SHP77 treated with DMSO at 0.1 percent for 48 hours (cell line): ENCODE measurements at regions not wholly inside any gene's neighbourhood (a gene's known extent, or its start where the extent isn't known, plus 50 kb on each side); places are given as distances from the start of the nearest gene placed in this dataset.
"Not testable (repeated sequence)": the region's sequence is repeated elsewhere in the genome, so short reads cannot be mapped to it uniquely, and the experiment has no call there.

ENCODE experiments used
- DNase-seq: peaks from one replicate; lab custom pipeline; 2025; lab: John Stamatoyannopoulos, UW

DNA sequence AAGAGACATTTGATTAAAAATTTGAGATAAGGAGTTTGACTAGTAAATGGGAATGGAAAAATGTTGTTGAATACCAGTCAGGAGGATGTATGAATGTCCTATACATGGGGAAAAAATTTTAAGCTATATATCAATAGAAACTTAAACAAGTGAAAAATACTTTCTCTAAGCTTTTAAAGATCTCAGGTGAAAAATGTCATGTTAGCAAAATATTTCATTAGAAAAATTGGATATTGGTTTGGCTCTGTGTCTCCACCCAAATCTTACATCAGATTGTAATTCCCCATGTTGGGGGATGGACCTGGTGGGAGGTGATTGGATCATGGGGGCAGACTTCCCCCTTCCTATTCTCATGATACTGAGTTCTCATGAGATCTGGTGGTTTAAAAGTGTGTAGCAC is 279.6 kb upstream of the CADM2 start:
- DNase-seq = no peak

DNA sequence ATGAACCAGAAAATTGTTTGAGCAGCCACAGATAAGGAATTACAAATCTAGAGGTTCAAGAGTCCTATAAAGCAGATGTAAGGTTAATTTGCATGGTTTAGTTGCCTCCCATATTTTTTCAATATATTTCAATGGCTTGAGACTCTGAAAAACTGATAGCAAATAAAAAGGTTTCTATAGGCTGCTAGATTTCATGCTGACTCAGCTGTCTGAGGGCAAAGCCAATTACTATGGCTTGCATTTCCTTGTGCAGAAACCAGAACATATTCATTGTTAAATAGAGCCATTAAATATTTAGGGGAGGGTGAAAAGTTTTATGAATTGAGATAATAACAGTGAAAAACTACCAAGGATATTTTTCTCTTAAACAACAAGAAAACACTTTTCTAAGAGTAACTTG is 278.1 kb upstream of the CADM2 start:
- no peak for DNase-seq

DNA sequence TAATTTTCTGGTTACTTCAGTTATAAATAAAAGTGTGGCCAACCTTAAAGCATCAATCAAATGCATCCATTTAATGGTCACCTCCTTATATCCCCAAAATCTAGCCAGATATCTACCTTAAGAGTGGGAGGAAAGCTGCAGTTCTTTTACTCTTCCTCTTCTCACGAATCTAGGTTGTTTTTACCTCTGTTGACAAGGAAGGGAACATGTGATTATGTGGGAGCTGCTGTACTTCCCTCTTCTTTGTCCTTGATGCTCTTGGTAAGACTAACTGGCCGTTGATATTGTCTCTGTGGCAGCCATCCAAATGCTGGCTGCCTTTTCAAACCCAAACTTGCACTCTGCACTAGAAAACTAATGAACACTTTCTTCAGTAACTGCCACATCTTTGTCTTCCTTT is 275.3 kb upstream of the CADM2 start:
- no peak for DNase-seq

DNA sequence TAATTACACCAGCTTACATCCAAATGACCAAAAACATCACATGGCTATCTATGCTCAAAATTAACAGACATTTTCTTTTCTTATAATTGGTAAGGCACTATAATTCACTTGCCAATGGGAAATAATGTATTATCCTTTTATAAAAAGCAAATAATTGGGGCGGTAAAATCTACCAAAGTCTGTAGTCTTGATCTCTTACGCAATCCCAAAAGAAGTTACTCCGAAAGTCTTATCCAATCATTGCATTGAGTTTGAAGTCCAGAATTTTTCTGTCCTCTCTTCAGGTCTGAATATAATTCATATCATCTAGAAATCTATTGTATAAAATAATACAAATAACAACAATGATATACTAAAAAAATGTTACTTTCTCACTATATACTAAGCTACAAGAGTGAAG is 273.3 kb upstream of the CADM2 start:
- DNase-seq = no peak

DNA sequence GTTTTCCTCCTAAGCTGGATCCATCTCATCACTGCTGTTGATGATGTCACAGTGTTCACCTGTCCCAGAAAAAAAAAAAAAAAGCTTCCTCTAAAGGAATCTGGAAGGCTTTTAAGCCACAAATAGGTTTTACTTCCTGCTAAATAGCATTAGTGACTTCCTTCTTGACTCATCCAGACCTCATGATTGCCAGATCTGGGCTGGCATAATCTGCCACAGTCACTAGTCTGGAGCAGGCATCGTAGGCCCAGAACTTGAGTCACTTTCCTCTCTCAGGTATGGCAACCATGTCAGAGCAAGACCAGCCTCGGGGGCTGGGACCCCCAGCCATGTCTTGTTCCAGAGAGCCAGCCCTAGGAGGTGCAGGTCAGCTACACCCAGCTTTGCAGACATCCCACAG is 266.5 kb upstream of the CADM2 start:
- no peak for DNase-seq

DNA sequence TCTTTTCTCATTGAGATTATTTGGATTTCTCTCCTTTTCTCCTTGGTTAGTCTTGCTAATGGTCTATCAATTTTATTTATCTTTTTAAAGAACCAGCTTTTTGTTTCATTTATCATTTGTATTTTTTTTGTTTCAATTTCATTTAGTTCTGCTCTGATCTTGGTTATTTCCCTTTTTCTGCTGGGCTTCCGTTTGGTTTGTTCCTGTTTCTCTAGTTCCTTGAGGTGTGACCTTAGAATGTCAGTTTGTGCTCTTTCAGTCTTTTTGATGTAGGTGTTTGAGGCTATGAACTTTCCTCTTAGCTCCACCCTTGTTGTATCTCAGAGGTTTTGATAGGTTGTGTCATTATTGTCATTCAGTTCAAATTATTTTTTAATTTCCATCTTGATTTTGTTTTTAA is 248.5 kb upstream of the CADM2 start:
- DNase-seq = not testable (repeated sequence)

DNA sequence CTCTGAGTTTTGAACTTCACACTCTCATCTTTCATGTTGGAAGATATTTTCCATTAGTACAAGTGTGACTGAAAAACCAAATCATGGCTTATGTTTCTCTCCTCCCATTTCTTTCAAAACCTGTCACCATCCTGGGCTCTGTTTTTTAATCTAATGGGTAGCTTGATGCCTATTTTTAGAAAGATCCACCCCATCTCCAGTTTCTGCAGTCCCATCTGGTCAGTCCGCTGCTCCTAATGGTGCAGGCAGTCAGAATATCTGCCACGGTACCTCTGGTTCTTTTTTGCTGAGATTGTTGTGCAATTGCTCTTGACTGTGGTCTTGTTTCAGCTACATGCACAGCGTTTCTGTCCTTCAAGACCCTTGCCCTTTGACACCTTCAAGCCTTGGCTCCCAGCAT is 240.9 kb upstream of the CADM2 start:
- DNase-seq = no peak

DNA sequence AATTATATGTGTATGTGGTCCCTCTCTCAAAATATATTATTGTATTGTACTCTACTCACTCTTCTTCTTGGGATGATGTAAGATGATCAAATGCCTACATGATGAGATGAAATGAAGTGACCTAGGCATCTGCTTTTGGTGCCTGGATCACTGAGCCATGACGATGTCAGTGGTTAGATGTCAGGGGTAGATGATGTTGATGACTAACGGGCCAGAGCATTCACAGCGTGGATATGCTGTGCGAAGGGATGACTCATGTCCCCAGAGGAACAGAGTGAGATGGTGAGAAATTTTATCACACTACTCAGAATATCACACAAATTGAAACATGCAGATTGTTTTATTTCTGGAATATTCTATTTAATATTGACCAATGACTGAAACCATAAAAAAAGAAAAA is 233.9 kb upstream of the CADM2 start:
- DNase-seq = peak; percentile 74

DNA sequence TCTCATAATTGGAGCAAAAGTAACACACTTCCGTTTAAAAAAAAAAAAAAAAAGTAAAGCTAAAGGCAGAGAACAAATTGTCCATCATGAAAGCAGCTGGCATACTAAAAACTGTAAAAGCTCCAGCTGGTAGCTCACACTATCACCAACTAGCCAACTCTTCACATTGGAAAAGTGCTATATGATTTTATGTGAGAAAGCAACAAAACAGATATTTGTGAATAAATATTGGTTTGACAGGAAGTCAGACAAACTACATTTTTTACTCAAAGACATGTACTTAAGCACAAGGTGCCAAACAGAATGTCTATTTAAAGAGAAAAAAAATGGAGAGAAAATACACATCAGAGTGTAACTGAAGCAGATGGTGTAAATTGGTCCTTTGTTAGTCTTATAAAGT is 231.2 kb upstream of the CADM2 start:
- no peak for DNase-seq

DNA sequence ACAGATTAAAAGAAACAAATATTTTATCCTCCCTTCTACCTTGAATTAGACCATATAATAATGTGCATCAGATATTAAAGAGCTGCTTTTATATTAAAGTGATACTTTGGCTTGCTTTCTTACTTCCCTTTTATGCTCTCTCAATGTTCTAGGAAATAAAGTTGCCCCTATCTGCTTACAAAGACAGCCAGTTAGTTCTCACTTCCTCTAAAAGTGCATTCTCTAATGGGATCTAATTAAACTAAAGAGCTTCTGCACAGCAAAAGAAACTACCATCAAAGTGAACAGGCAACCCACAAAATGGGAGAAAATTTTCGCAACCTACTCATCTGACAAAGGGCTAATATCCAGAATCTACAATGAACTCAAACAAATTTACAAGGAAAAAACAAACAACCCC is 224.1 kb upstream of the CADM2 start:
- DNase-seq = not testable (repeated sequence)

DNA sequence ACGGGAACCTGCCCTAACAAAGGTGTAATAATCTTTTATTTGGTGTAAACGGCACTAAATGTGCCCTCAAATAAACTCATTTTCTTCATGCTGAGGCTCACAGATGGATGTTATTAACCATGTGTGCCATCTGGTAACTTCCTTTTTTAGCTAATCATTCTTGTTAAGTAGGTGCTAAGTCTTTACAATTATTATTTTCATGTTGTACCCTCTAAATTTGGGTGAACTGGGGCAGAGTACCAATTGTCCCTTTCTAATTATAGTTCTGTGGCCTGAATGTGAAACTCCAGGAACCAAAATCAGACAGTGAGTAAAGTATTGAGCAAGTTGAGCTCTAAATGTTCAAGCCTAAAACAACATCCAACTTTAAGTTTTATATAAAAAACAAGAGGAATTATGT is 220.7 kb upstream of the CADM2 start:
- DNase-seq = no peak

DNA sequence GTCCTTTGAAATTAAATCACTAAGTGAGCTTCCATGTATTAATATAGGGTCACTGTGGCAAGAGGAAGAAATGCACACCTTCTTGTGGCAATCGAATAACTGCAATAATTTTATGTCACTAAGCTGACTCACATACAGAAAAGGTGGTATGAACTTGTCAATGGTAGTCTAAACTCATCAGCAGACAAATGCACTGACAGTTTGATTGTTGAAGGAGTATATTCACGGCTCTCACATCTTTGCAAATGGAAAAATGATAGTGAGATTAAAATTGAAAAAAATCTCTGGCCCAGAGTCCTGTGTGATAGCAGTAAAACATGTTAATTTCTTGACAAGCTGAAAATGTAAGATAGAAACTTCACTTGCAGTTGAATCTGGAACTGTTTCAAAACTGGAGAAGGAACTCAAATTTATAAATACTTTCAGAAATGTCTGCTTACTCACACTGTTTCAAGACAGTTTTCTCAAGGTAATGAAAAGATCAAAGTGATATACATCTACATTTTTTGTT is 215.8 kb upstream of the CADM2 start:
- DNase-seq = no peak

DNA sequence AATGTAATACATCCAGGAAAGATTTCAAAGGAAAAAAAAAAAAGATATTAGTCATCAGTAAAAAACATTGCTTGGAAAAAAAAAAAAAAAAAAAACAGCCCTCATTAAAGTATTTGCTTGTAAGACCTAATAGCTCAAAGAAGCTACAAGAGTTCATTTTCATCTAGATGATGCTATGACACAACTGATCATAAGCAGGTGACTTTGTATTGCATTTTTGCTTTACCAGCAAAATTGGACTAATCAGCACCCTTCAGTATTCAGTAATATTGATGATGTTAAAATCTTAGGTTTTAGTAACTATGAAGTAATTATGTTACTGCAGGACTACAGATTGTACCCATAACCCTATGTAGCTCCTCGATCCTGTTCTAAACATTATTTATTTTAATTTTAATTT is 214.7 kb upstream of the CADM2 start:
- DNase-seq = no peak

DNA sequence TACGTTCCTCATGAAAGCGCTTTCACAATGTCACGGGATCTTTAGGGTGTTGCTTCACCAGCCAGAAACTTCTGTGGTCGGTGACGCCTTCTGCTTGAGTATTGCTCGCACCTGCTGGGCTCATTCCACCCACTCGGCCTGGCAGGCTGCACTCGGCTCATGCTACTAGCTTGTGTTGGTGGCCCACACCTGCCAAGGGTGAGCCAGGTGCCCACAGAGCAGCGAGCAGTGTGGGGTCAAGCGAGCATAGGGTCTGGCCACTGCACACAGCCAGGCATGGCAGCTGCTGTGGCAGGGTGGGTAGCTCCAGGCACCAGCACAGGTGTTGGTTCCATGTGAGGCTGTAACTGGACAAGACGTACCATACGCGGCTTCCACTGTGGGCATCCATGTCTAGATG is 202.9 kb upstream of the CADM2 start:
- no peak for DNase-seq

DNA sequence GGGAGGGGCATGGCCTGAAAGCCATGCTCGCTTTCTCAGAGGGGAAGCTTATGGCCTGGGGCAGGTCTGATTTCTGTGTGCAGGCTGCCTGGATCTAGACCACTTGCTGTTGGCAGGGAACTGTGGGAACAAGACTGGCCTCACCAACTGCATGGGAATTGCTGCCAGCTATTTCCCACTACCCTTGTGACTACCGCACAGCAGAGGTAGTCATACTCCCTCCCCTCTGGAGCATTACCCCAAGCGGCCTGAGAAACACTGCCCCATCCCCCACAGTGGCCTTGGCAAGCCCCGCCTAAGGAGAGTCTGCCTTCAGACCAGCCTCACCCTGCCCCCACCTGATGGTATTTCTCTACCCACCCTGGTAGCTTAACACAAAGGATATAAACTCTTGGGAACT is 199.4 kb upstream of the CADM2 start:
- no peak for DNase-seq

DNA sequence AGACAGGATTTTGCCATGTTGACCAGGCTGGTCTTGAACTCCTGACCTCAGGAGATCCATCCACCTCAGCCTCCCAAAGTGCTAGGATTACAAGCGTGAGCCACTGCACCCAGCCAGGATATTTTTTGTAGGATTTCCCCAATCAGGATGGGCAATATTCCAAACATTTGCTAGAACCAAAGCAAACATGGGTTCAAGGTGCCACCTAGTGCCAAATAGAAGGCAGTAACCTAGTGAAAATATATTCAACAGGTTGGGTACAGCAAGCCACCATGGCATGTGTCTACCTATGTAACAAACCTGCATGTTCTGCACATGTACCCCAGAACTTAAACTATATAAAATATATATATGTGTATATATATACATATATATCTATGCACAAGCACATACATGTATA is 185.9 kb upstream of the CADM2 start:
- no peak for DNase-seq

DNA sequence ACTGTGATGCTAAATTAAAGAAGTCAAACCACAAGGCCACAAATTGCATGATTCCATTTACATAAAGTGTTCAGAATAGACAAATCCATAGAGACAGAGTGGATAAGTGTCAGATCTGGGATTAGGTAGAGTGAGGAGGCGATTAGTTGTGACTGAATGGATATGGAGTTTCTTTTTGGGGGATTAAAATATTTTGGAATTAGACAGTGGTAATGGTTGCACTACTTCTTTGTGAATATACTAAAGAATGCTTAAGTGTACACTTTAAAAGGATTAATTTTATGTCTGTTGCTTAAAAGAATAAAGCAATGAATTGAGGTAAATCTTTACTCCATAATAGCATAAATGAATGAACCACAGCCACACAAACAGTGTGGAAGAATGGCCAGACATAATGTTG is 175.5 kb upstream of the CADM2 start:
- DNase-seq = no peak

DNA sequence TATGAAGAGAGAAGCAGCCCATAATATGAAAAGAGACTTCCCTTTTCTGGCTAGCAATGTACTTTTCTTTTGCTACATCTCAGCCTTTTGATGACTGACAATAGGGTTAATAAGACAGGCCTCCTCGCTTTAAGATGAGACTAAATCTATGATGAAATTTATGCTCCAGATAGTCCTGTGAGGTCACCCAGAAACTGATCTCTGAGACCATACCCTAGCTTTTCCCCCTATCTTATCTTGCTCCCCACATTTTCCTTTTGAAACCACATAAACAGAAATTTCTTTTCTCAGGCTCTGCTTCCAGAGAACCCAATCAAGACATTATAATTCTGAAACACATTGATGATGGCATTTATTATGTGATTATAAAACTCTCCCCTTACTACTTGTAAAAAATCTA is 168.8 kb upstream of the CADM2 start:
- no peak for DNase-seq

DNA sequence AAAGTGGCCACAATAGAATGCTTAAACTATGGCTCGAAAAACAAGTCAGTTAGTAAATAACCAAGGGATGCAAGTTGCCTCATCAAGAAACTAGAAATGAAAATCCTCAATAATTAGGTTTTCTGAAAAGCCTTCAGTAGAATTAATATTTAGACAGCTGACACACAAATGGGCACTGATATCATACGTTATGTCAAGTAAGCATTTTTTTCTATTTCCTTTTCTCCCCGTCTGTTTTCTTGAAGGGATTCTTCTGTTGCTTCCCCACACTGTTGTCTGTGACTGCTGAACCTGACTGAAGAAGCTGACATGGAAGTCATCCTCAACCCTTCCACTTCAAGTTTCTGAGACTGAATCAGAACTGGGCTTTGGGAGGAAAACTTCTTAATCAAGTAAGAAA is 151.8 kb upstream of the CADM2 start:
- no peak for DNase-seq

DNA sequence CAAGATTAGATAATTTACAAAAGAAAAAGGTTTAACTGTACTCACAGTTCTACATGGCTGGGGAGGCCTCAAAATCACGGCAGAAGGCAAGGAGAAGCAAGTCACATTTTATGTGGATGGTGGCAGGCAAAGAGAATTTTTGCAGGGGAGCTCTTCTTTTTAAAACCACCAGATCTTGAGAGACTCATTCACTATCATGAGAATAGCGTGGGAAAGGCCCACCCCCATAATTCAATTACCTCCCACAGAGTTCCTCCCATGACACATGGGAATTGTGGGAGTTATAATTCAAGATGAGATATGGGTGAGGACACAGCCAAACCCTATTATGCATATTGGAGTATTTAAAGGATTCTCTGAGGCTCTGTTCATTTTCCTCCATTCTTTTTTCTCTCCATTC is 138.7 kb upstream of the CADM2 start:
- DNase-seq = no peak

DNA sequence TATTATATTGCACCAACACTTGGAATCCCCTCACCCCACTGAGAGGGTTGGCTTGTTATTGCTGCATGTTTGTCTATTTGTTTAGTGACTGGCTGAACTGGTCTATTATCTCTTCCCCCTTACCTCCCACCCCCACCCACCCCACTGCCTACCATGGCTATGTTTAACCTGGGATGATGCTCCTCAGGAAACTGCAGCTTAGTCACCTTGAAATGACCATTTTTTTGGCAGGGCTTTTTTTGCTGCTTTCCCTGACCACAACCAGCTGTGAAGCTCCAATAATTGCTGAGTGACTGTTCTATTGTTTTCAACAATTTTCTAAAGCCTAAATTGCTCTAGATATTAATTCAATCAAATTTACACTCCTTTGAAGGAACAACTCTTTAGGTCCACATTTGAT is 137.9 kb upstream of the CADM2 start:
- no peak for DNase-seq

DNA sequence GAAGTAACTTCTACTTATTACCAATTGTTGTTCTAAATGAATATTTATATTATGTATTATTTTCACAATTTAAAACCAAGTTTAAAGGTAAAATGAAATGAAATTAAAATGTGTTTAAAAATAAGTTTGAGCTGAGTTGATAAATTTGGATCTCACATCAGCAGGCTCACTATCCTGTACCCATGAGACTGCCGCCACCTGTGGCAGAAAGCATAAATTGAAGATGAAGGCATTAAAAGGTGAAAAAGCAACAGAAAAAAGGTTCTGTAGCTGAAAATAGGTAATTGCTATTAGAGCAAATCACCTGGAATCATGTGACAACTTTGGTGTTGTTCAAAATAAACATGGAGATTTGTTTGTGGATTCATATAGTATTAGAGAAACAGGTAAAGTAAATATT is 133.0 kb upstream of the CADM2 start:
- DNase-seq = no peak

DNA sequence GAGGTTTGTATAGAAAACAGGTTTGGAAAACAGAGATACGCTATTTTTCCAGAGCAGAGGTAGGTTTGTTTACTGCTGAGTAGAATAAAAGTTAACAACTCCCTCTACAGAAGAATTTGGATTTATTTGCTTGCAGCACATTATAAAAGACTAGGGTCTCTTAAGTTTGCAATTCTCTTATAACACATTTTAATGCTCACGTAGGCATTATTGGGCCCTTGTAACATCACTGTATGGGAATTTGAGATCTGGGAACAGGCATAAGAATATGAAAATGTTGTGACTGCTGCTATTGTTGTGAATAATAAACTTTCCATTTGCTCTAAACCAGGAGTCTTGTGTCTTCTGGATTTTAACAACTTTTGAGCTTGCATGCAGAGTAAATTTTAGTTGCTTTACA is 128.3 kb upstream of the CADM2 start:
- DNase-seq = no peak

DNA sequence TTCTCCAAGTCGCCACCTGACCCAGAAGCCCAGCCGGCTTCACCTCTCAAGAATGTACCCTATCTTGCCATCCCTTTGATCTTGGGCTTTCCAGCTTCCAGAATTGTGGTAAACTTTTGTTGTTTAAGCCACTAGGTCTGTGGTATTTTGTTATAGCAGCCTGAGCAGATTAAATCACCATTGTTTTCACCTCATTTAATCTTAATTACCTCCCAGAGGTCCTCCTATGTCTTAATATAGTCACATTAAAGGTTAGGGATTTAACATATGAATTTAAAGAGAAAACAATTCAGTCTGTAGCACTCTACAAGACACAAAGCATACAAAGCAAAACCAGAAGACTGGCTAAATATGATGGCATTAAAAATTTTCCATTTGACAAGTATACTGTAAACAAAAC is 123.4 kb upstream of the CADM2 start:
- DNase-seq = no peak

DNA sequence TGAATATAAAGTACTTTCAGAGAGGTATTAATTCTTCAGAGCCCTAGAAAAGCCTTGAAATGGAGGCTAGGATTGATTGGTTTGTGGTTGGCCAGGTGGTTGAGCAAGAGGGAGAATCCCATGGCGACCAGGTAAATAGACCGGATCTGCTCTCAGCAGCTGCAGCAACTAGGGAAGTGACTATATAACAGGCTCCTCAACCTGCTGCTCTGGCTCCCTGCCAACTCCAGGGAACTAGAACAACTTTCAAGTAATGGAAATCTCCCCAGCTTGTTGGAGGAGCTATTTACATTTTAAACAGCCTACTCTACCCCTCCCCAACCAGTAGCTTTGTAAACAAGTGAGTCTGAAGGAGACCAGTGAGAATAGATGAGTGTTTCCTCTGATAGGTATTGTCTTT is 121.8 kb upstream of the CADM2 start:
- peak; percentile 92 for DNase-seq
